Endodermal cell (in vitro differentiated cells): ENCODE measurements at regions not wholly inside any gene's neighbourhood (a gene's known extent, or its start where the extent isn't known, plus 50 kb on each side); places are given as distances from the start of the nearest gene placed in this dataset.

Experiments
- DNase-seq: peaks from one replicate; pipeline ENCODE4 v3.0.0-alpha.2; 2017
- H3K27ac ChIP-seq: 2 replicates; pipeline ENCODE4 v1.5.1; 2013; ENCODE audit warnings: mild to moderate bottlenecking, low read depth, low read length, moderate library complexity
- H3K27me3 ChIP-seq: 2 replicates; pipeline ENCODE4 v1.6.1; 2013; ENCODE audit warnings: mild to moderate bottlenecking, low read length, moderate library complexity; ENCODE audit not compliant: insufficient read depth, control insufficient read depth, poor library complexity, severe bottlenecking
- H3K36me3 ChIP-seq: 2 replicates; pipeline ENCODE4 v1.7.0; 2013; ENCODE audit warnings: mild to moderate bottlenecking, low read length, moderate library complexity; ENCODE audit not compliant: control insufficient read depth, insufficient read depth
- H3K4me1 ChIP-seq: one replicate; pipeline ENCODE4 v1.7.0; 2013; ENCODE audit warnings: low read length; ENCODE audit not compliant: control insufficient read depth, insufficient read depth
- H3K4me3 ChIP-seq: 2 replicates; pipeline ENCODE4 v1.5.1; 2013; ENCODE audit warnings: mild to moderate bottlenecking, low read length, moderate library complexity
- H3K9ac ChIP-seq: 2 replicates; pipeline ENCODE4 v1.6.1; 2013; ENCODE audit warnings: mild to moderate bottlenecking, low read length, moderate library complexity; ENCODE audit not compliant: poor library complexity, severe bottlenecking; ENCODE audit errors: extremely low read depth
- H3K9me3 ChIP-seq: 2 replicates; pipeline ENCODE4 v1.6.1; 2013; ENCODE audit warnings: mild to moderate bottlenecking, low read length, moderate library complexity; ENCODE audit not compliant: control insufficient read depth
- H3K27ac Mint-ChIP-seq: 2 replicates; pipeline ENCODE4 v1.8.0; 2020; ENCODE audit warnings: mixed read lengths
- H3K27me3 Mint-ChIP-seq: 2 replicates; pipeline ENCODE4 v1.8.0; 2021; ENCODE audit warnings: mild to moderate bottlenecking, mixed read lengths; ENCODE audit not compliant: insufficient read depth
- H3K36me3 Mint-ChIP-seq: 2 replicates; pipeline ENCODE4 v1.8.0; 2020; ENCODE audit warnings: low read depth, mixed read lengths
- H3K4me1 Mint-ChIP-seq: 2 replicates; pipeline ENCODE4 v1.8.0; 2020; ENCODE audit warnings: mixed read lengths
- H3K4me3 Mint-ChIP-seq: 2 replicates; pipeline ENCODE4 v1.8.0; 2020; ENCODE audit warnings: mild to moderate bottlenecking, moderate library complexity, mixed read lengths
- H3K9me3 Mint-ChIP-seq: 2 replicates; pipeline ENCODE4 v1.8.0; 2020; ENCODE audit warnings: mild to moderate bottlenecking, mixed read lengths
- WGBS, 2 experiments: methylation state at CpG; one replicate each; pipeline versions ENCODE4 v1.1.5 to v1.1.7; 2013; ENCODE audit warnings: missing lambda C conversion rate in 2 of 2, mixed read lengths in 1 of 2; ENCODE audit not compliant: insufficient coverage in 1 of 2, insufficient read length in 1 of 2; 5-methylcytosine and 5-hydroxymethylcytosine counted together
- TF ChIP-seq, protein P1 (sequence below): fragments of 200-600 bp; sonication (generic); conservative IDR thresholded peaks from 2 replicates; pipeline ENCODE4 v1.5.0; 2021; ENCODE audit warnings: antibody characterized with exemption, mild to moderate bottlenecking

DNA sequence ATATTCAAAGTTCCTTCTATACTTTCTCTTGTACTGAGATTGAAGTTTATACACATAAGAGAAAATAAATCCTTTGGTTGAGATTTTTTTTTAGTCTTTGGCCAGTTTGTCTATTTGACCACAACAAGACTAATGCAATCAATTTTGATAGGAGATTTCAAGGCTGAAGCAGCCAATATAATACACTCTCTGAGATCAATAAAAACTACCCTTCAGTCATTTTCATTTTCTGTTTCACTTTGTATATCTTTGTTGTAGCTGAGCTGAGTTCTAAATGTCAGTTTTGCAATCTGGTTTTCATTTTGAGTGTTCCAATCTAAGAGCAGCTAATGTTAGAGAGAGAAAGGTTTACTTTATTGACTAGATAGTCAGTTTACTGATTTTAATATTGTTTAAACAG lies 623.8 kb upstream of the ROBO1 start:
- H3K36me3 Mint-ChIP-seq: peaks cover 2% of the 10 kb centered on the region
- H3K27me3 ChIP-seq: no peaks in the 10 kb centered on the region
- no peaks in the 10 kb centered on the region for H3K4me1 ChIP-seq
- no peaks in the 10 kb centered on the region for H3K27me3 Mint-ChIP-seq
- H3K4me3 Mint-ChIP-seq: no peak overlapping the region
- H3K27ac Mint-ChIP-seq: no peak overlapping the region
- TF ChIP-seq, protein P1, sequence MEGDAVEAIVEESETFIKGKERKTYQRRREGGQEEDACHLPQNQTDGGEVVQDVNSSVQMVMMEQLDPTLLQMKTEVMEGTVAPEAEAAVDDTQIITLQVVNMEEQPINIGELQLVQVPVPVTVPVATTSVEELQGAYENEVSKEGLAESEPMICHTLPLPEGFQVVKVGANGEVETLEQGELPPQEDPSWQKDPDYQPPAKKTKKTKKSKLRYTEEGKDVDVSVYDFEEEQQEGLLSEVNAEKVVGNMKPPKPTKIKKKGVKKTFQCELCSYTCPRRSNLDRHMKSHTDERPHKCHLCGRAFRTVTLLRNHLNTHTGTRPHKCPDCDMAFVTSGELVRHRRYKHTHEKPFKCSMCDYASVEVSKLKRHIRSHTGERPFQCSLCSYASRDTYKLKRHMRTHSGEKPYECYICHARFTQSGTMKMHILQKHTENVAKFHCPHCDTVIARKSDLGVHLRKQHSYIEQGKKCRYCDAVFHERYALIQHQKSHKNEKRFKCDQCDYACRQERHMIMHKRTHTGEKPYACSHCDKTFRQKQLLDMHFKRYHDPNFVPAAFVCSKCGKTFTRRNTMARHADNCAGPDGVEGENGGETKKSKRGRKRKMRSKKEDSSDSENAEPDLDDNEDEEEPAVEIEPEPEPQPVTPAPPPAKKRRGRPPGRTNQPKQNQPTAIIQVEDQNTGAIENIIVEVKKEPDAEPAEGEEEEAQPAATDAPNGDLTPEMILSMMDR: no peak
- H3K36me3 ChIP-seq: no peaks in the 10 kb centered on the region
- H3K9ac ChIP-seq: no peak overlapping the region
- peaks cover 51% of the 10 kb centered on the region for H3K9me3 ChIP-seq
- DNase-seq: no peak
- peaks cover 6% of the 10 kb centered on the region for H3K9me3 Mint-ChIP-seq
- peaks cover 34% of the 10 kb centered on the region for H3K4me1 Mint-ChIP-seq
- H3K27ac ChIP-seq: no peak overlapping the region
- H3K4me3 ChIP-seq: peak overlapping the region; percentile 33

DNA sequence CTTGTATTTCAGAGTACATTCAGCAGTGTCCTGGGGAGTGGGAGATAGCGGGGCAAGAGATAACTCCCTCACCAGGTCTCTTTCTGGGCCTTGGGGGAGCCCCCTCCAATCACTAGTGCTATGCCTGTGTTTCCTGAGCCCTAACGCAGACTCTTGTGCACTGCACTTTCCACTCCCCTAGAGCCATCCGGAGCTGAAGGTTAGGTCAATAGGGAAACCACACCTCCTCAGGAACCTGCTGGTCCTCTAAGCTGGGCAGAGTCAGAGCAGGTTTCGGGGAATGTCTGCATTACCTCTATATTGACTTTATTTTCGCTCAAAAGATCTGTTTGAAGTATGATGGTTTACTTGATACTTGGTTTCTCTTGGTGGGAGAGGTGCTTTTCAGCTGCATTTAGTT lies 617.0 kb upstream of the ROBO1 start:
- TF ChIP-seq, protein P1: no peak
- no peaks in the 10 kb centered on the region for H3K36me3 ChIP-seq
- H3K9me3 Mint-ChIP-seq: peaks cover 6% of the 10 kb centered on the region

DNA sequence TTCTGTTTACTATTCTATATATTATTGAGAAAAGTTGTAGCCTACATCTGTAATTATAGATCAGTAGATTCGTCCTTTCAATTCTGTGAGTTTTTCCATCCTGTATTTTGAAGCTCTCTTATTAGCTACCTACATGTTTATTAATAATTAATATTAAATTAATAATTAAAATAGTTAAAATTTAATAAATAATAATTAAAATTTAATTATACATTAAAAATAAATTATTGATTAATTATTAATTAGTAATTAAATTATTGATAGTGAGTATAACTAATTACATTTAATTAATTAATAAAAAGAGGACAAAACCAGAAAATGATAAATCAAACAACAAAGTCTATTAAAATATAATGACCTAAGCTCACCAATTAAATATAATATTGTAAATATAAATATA lies 606.6 kb upstream of the ROBO1 start:
- no peaks in the 10 kb centered on the region for H3K9me3 ChIP-seq
- no CpG with 5 or more reads among the region's 1 CpG for WGBS, 2 experiments
- no peak overlapping the region for H3K9ac ChIP-seq
- no peaks in the 10 kb centered on the region for H3K36me3 ChIP-seq
- no peaks in the 10 kb centered on the region for H3K4me1 ChIP-seq
- no peak overlapping the region for H3K27ac Mint-ChIP-seq
- H3K36me3 Mint-ChIP-seq: no peaks in the 10 kb centered on the region
- no peak overlapping the region for H3K27ac ChIP-seq
- TF ChIP-seq, protein P1: no peak
- H3K27me3 Mint-ChIP-seq: peaks cover 2% of the 10 kb centered on the region
- DNase-seq: no peak
- H3K4me3 Mint-ChIP-seq: no peak overlapping the region
- peaks cover 3% of the 10 kb centered on the region for H3K4me1 Mint-ChIP-seq
- H3K27me3 ChIP-seq: no peaks in the 10 kb centered on the region
- no peak overlapping the region for H3K4me3 ChIP-seq
- no peaks in the 10 kb centered on the region for H3K9me3 Mint-ChIP-seq

More for the DNA sequence above, 617.0 kb upstream of the ROBO1 start:
- Mint-ChIP-seq H3K36me3 (no peaks in the 10 kb centered on the region), H3K27me3 (peaks cover 12% of the 10 kb centered on the region), H3K4me3 (no peak overlapping the region), H3K27ac (peak overlapping the region; percentile 3), H3K4me1 (peaks cover 15% of the 10 kb centered on the region)
- peak; percentile 60 for DNase-seq
- H3K27ac ChIP-seq: no peak overlapping the region
- peaks cover 53% of the 10 kb centered on the region for H3K9me3 ChIP-seq
- no peak overlapping the region for H3K9ac ChIP-seq
- H3K4me3 ChIP-seq: no peak overlapping the region
- WGBS, 2 experiments: 71 to 78% methylated on average over 4 to 5 of the region's 5 CpGs
- H3K4me1 ChIP-seq: no peaks in the 10 kb centered on the region
- H3K27me3 ChIP-seq: no peaks in the 10 kb centered on the region
